GM23338 (cell line): ENCODE measurements at regions not wholly inside any gene's neighbourhood (a gene's known extent, or its start where the extent isn't known, plus 50 kb on each side); places are given as distances from the start of the nearest gene placed in this dataset.

Experiments used
- ATAC-seq: fragments of 200-7000 bp; cut with Tn5 transposase; 3 replicates; pipeline ENCODE4 v1.9.1; 2020
- DNase-seq: peaks from one replicate; pipeline ENCODE4 v3.0.0-alpha.2; 2015; ENCODE audit warnings: low spot score
- H2AFZ ChIP-seq: fragments of 200-600 bp; sonication (generic); 2 replicates; pipeline ENCODE4 v1.8.0; 2016; ENCODE audit warnings: antibody characterized with exemption, mild to moderate bottlenecking, moderate library complexity
- H3F3A ChIP-seq: fragments of 200-600 bp; sonication (generic); replicated peaks from 2 replicates; pipeline ENCODE4 v1.8.0; 2017; ENCODE audit warnings: antibody characterized with exemption, mixed run types, low read depth
- H3K27ac ChIP-seq: fragments of 200-600 bp; sonication (generic); 2 replicates; pipeline ENCODE4 v1.6.1; 2016; ENCODE audit warnings: low read depth
- H3K27me3 ChIP-seq: fragments of 200-600 bp; sonication (generic); 2 replicates; pipeline ENCODE4 v1.8.0; 2016; ENCODE audit warnings: mild to moderate bottlenecking, mixed run types, moderate library complexity; ENCODE audit not compliant: insufficient read depth
- H3K36me3 ChIP-seq: fragments of 200-600 bp; sonication (generic); 2 replicates; pipeline ENCODE4 v1.8.0; 2016; ENCODE audit warnings: mild to moderate bottlenecking; ENCODE audit not compliant: insufficient read depth
- H3K4me1 ChIP-seq: fragments of 200-600 bp; sonication (generic); 2 replicates; pipeline ENCODE4 v1.8.0; 2016; ENCODE audit warnings: mild to moderate bottlenecking, moderate library complexity; ENCODE audit not compliant: insufficient read depth
- H3K4me2 ChIP-seq: fragments of 200-600 bp; sonication (generic); 2 replicates; pipeline ENCODE4 v1.7.1; 2017; ENCODE audit warnings: mixed run types
- H3K4me3 ChIP-seq: fragments of 200-600 bp; sonication (generic); 2 replicates; pipeline ENCODE4 v1.6.1; 2016; ENCODE audit warnings: mixed run types
- H3K79me2 ChIP-seq: fragments of 200-600 bp; sonication (generic); replicated peaks from 2 replicates; pipeline ENCODE4 v1.8.0; 2017; ENCODE audit warnings: mild to moderate bottlenecking; ENCODE audit not compliant: insufficient read depth
- H3K9me2 ChIP-seq: fragments of 200-600 bp; sonication (generic); 2 replicates; pipeline ENCODE4 v1.8.0; 2017; ENCODE audit not compliant: insufficient read depth
- H4K20me1 ChIP-seq: fragments of 200-600 bp; sonication (generic); replicated peaks from 2 replicates; pipeline ENCODE4 v1.8.0; 2017; ENCODE audit warnings: mild to moderate bottlenecking; ENCODE audit not compliant: insufficient read depth
- H3K27ac Mint-ChIP-seq: 2 replicates; pipeline ENCODE4 v1.8.0; 2020; ENCODE audit warnings: inconsistent platforms, mild to moderate bottlenecking, moderate library complexity, mixed read lengths
- H3K27me3 Mint-ChIP-seq: 3 replicates; pipeline ENCODE4 v1.8.0; 2022; ENCODE audit warnings: low read depth, mild to moderate bottlenecking, moderate library complexity, mixed read lengths, inconsistent platforms; ENCODE audit not compliant: insufficient read depth, poor library complexity
- H3K36me3 Mint-ChIP-seq: 3 replicates; pipeline ENCODE4 v1.8.0; 2021; ENCODE audit warnings: low read depth, mild to moderate bottlenecking, inconsistent platforms, moderate library complexity, mixed read lengths
- H3K4me1 Mint-ChIP-seq: 3 replicates; pipeline ENCODE4 v1.8.0; 2020; ENCODE audit warnings: mild to moderate bottlenecking, inconsistent platforms, mixed read lengths
- H3K4me3 Mint-ChIP-seq: 3 replicates; pipeline ENCODE4 v1.8.0; 2021; ENCODE audit warnings: moderate library complexity, mild to moderate bottlenecking, inconsistent platforms, mixed read lengths
- H3K9me3 Mint-ChIP-seq: 3 replicates; pipeline ENCODE4 v1.8.0; 2020; ENCODE audit warnings: moderate library complexity, mild to moderate bottlenecking, inconsistent platforms, mixed read lengths
- POLR2AphosphoS5 ChIP-seq: IDR thresholded peaks from 2 replicates; pipeline ENCODE4 v1.6.1; 2016; ENCODE audit warnings: antibody characterized with exemption, low read depth
- ZNF114 ChIP-seq: fragments of 250-450 bp; sonication (Bioruptor Pico); IDR thresholded peaks from 2 replicates; pipeline ENCODE4 v1.5.0; 2020; ENCODE audit warnings: mild to moderate bottlenecking, moderate library complexity
- ZNF331 ChIP-seq: fragments of 250-450 bp; sonication (Bioruptor Pico); IDR thresholded peaks from 2 replicates; pipeline ENCODE4 v1.5.0; 2020; ENCODE audit warnings: low read depth, mild to moderate bottlenecking, moderate library complexity
- TF ChIP-seq, protein P1 (sequence below): fragments of 250-450 bp; sonication (Bioruptor Pico); IDR thresholded peaks from 2 replicates; pipeline ENCODE4 v1.5.0; 2020; ENCODE audit warnings: mild to moderate bottlenecking, moderate library complexity
- TF ChIP-seq, protein P2 (sequence below): IDR thresholded peaks from 2 replicates; pipeline ENCODE4 v1.6.1; 2016; ENCODE audit warnings: antibody characterized with exemption
- TF ChIP-seq, protein P3 (sequence below), 2 experiments: fragments of 200-600 bp in 1 of 2; sonication (generic) in 1 of 2; conservative IDR thresholded peaks; 2 replicates each; pipeline versions ENCODE4 v1.5.1 to v1.6.1; 2016 to 2017; ENCODE audit warnings: antibody characterized with exemption in 2 of 2, low read depth in 2 of 2, mild to moderate bottlenecking in 2 of 2, moderate library complexity in 1 of 2
- TF ChIP-seq, protein P4 (sequence below): IDR thresholded peaks from one replicate; pipeline ENCODE4 v1.6.1; 2018; ENCODE audit warnings: antibody characterized with exemption; ENCODE audit not compliant: unreplicated experiment

DNA sequence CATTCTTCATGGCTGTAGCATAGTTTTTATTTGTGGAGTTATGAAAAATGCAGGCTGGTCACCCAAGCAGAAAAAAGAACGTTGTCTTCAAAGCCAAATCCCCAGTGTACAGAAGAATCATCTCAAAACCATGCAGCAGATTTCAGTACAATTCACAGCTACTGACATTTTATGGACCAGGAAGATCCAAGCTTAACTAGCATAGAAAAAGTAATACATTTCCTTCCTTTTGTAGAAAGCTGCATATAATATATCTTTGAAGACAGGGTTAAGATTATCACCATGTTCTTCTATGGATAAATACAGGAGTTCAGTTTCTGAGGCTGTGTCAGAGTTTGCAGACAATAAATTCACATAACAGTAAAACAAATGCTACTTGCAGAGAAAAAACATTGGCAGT, 1054.8 kb upstream of the C9orf72 start (continued):
- TF ChIP-seq, protein P1, sequence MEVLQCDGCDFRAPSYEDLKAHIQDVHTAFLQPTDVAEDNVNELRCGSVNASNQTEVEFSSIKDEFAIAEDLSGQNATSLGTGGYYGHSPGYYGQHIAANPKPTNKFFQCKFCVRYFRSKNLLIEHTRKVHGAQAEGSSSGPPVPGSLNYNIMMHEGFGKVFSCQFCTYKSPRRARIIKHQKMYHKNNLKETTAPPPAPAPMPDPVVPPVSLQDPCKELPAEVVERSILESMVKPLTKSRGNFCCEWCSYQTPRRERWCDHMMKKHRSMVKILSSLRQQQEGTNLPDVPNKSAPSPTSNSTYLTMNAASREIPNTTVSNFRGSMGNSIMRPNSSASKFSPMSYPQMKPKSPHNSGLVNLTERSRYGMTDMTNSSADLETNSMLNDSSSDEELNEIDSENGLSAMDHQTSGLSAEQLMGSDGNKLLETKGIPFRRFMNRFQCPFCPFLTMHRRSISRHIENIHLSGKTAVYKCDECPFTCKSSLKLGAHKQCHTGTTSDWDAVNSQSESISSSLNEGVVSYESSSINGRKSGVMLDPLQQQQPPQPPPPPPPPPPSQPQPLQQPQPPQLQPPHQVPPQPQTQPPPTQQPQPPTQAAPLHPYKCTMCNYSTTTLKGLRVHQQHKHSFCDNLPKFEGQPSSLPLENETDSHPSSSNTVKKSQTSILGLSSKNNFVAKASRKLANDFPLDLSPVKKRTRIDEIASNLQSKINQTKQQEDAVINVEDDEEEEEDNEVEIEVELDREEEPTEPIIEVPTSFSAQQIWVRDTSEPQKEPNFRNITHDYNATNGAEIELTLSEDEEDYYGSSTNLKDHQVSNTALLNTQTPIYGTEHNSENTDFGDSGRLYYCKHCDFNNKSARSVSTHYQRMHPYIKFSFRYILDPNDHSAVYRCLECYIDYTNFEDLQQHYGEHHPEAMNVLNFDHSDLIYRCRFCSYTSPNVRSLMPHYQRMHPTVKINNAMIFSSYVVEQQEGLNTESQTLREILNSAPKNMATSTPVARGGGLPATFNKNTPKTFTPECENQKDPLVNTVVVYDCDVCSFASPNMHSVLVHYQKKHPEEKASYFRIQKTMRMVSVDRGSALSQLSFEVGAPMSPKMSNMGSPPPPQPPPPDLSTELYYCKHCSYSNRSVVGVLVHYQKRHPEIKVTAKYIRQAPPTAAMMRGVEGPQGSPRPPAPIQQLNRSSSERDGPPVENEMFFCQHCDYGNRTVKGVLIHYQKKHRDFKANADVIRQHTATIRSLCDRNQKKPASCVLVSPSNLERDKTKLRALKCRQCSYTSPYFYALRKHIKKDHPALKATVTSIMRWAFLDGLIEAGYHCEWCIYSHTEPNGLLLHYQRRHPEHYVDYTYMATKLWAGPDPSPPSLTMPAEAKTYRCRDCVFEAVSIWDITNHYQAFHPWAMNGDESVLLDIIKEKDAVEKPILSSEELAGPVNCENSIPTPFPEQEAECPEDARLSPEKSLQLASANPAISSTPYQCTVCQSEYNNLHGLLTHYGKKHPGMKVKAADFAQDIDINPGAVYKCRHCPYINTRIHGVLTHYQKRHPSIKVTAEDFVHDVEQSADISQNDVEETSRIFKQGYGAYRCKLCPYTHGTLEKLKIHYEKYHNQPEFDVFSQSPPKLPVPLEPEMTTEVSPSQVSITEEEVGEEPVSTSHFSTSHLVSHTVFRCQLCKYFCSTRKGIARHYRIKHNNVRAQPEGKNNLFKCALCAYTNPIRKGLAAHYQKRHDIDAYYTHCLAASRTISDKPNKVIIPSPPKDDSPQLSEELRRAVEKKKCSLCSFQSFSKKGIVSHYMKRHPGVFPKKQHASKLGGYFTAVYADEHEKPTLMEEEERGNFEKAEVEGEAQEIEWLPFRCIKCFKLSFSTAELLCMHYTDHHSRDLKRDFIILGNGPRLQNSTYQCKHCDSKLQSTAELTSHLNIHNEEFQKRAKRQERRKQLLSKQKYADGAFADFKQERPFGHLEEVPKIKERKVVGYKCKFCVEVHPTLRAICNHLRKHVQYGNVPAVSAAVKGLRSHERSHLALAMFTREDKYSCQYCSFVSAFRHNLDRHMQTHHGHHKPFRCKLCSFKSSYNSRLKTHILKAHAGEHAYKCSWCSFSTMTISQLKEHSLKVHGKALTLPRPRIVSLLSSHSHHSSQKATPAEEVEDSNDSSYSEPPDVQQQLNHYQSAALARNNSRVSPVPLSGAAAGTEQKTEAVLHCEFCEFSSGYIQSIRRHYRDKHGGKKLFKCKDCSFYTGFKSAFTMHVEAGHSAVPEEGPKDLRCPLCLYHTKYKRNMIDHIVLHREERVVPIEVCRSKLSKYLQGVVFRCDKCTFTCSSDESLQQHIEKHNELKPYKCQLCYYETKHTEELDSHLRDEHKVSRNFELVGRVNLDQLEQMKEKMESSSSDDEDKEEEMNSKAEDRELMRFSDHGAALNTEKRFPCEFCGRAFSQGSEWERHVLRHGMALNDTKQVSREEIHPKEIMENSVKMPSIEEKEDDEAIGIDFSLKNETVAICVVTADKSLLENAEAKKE (CRISPR knock-in tag): no peak
- TF ChIP-seq ZNF114: no peak
- TF ChIP-seq, protein P2, sequence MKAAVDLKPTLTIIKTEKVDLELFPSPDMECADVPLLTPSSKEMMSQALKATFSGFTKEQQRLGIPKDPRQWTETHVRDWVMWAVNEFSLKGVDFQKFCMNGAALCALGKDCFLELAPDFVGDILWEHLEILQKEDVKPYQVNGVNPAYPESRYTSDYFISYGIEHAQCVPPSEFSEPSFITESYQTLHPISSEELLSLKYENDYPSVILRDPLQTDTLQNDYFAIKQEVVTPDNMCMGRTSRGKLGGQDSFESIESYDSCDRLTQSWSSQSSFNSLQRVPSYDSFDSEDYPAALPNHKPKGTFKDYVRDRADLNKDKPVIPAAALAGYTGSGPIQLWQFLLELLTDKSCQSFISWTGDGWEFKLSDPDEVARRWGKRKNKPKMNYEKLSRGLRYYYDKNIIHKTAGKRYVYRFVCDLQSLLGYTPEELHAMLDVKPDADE: no peak
- TF ChIP-seq POLR2AphosphoS5: no peak
- no peak for TF ChIP-seq ZNF331 (CRISPR knock-in tag)

DNA sequence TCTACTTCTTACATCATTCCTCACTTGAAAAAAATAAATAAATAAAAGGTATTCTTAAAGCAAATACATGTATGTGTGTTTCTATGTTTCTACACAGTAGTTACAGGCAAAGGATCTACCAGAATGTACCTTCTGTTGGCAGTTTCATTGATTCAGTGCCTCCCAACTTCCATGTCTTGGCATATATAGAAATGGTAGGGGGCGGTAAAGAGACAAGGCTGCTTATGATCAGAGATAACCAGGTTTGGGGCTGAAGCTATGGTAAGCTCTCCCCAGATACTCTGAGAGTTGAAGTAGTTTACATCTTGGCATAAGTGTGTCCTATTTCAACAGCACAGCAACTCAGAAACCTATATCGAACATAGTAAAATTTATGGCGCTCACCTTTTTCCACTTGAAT, 1075.4 kb upstream of the C9orf72 start:
- ATAC-seq (peak; percentile 80), DNase-seq (peak; percentile 79)
- no peak overlapping the region for H3K27ac ChIP-seq
- peaks cover 25% of the 10 kb centered on the region for H3K4me1 Mint-ChIP-seq
- no peaks in the 10 kb centered on the region for H3K79me2 ChIP-seq
- no peaks in the 10 kb centered on the region for H3K36me3 ChIP-seq
- no peak overlapping the region for H3K4me3 Mint-ChIP-seq
- TF ChIP-seq, protein P3, sequence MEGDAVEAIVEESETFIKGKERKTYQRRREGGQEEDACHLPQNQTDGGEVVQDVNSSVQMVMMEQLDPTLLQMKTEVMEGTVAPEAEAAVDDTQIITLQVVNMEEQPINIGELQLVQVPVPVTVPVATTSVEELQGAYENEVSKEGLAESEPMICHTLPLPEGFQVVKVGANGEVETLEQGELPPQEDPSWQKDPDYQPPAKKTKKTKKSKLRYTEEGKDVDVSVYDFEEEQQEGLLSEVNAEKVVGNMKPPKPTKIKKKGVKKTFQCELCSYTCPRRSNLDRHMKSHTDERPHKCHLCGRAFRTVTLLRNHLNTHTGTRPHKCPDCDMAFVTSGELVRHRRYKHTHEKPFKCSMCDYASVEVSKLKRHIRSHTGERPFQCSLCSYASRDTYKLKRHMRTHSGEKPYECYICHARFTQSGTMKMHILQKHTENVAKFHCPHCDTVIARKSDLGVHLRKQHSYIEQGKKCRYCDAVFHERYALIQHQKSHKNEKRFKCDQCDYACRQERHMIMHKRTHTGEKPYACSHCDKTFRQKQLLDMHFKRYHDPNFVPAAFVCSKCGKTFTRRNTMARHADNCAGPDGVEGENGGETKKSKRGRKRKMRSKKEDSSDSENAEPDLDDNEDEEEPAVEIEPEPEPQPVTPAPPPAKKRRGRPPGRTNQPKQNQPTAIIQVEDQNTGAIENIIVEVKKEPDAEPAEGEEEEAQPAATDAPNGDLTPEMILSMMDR (conservative IDR thresholded peaks at IDR 0.05; ENCODE audit: low read depth in 2 of 2): peak; percentile 71 to 77
- TF ChIP-seq, protein P4, sequence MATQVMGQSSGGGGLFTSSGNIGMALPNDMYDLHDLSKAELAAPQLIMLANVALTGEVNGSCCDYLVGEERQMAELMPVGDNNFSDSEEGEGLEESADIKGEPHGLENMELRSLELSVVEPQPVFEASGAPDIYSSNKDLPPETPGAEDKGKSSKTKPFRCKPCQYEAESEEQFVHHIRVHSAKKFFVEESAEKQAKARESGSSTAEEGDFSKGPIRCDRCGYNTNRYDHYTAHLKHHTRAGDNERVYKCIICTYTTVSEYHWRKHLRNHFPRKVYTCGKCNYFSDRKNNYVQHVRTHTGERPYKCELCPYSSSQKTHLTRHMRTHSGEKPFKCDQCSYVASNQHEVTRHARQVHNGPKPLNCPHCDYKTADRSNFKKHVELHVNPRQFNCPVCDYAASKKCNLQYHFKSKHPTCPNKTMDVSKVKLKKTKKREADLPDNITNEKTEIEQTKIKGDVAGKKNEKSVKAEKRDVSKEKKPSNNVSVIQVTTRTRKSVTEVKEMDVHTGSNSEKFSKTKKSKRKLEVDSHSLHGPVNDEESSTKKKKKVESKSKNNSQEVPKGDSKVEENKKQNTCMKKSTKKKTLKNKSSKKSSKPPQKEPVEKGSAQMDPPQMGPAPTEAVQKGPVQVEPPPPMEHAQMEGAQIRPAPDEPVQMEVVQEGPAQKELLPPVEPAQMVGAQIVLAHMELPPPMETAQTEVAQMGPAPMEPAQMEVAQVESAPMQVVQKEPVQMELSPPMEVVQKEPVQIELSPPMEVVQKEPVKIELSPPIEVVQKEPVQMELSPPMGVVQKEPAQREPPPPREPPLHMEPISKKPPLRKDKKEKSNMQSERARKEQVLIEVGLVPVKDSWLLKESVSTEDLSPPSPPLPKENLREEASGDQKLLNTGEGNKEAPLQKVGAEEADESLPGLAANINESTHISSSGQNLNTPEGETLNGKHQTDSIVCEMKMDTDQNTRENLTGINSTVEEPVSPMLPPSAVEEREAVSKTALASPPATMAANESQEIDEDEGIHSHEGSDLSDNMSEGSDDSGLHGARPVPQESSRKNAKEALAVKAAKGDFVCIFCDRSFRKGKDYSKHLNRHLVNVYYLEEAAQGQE: no peak
- no peak overlapping the region; the same call in 1 of the 2 replicates for H3K27ac Mint-ChIP-seq
- H2AFZ ChIP-seq: no peak overlapping the region
- H3K27me3 Mint-ChIP-seq: peaks cover 4% of the 10 kb centered on the region
- no peaks in the 10 kb centered on the region for H3K9me3 Mint-ChIP-seq
- no peaks in the 10 kb centered on the region for H3K27me3 ChIP-seq
- H4K20me1 ChIP-seq: no peaks in the 10 kb centered on the region
- peaks cover 20% of the 10 kb centered on the region for H3K4me1 ChIP-seq
- no peaks in the 10 kb centered on the region for H3F3A ChIP-seq
- no peak overlapping the region for H3K4me3 ChIP-seq
- H3K9me2 ChIP-seq: no peaks in the 10 kb centered on the region
- H3K36me3 Mint-ChIP-seq: no peaks in the 10 kb centered on the region
- no peak overlapping the region for H3K4me2 ChIP-seq
